KMS-11 (cell line): ENCODE measurements at regions not wholly inside any gene's neighbourhood (a gene's known extent, or its start where the extent isn't known, plus 50 kb on each side); places are given as distances from the start of the nearest gene placed in this dataset.

ENCODE experiments used
- H2AFZ ChIP-seq: fragments of 200-600 bp; sonication (generic); 2 replicates; pipeline ENCODE4 v1.6.1; 2016; ENCODE audit warnings: antibody characterized with exemption, mixed run types, low read depth
- H3K27ac ChIP-seq: fragments of 200-600 bp; sonication (generic); 2 replicates; pipeline ENCODE4 v1.6.1; 2016; ENCODE audit warnings: mild to moderate bottlenecking, mixed run types
- H3K27me3 ChIP-seq: fragments of 200-600 bp; sonication (generic); 2 replicates; pipeline ENCODE4 v1.6.1; 2017; ENCODE audit warnings: mild to moderate bottlenecking, low read depth, mixed run types, moderate library complexity; ENCODE audit not compliant: insufficient read depth
- H3K36me3 ChIP-seq: fragments of 200-600 bp; sonication (generic); 2 replicates; pipeline ENCODE4 v1.6.1; 2017; ENCODE audit warnings: mild to moderate bottlenecking, mixed run types; ENCODE audit not compliant: insufficient read depth
- H3K4me1 ChIP-seq: fragments of 200-600 bp; sonication (generic); 2 replicates; pipeline ENCODE4 v1.6.1; 2016; ENCODE audit warnings: mild to moderate bottlenecking, low read depth, mixed run types; ENCODE audit not compliant: poor library complexity, severe bottlenecking
- H3K4me2 ChIP-seq: fragments of 200-600 bp; sonication (generic); 2 replicates; pipeline ENCODE4 v1.7.0; 2016; ENCODE audit warnings: mild to moderate bottlenecking, mixed run types
- H3K4me3 ChIP-seq: fragments of 200-600 bp; sonication (generic); IDR thresholded peaks from 2 replicates; pipeline ENCODE4 v1.6.1; 2017; ENCODE audit warnings: low read depth, low read length, mixed read lengths; ENCODE audit not compliant: insufficient read depth
- H3K79me2 ChIP-seq: fragments of 200-600 bp; sonication (generic); 2 replicates; pipeline ENCODE4 v1.6.1; 2016; ENCODE audit warnings: low read depth, mixed run types; ENCODE audit not compliant: insufficient read depth
- H3K9ac ChIP-seq: fragments of 200-600 bp; sonication (generic); 2 replicates; pipeline ENCODE4 v1.6.1; 2016; ENCODE audit warnings: mild to moderate bottlenecking, mixed run types
- H4K20me1 ChIP-seq: fragments of 200-600 bp; sonication (generic); 2 replicates; pipeline ENCODE4 v1.6.1; 2016; ENCODE audit warnings: mild to moderate bottlenecking, mixed run types; ENCODE audit not compliant: insufficient read depth
- TF ChIP-seq, protein P1 (sequence below): fragments of 200-600 bp; sonication (generic); conservative IDR thresholded peaks from 2 replicates; pipeline ENCODE4 v1.6.1; 2017; ENCODE audit warnings: low read depth, mild to moderate bottlenecking, antibody characterized with exemption, low read length, moderate library complexity, mixed read lengths

DNA sequence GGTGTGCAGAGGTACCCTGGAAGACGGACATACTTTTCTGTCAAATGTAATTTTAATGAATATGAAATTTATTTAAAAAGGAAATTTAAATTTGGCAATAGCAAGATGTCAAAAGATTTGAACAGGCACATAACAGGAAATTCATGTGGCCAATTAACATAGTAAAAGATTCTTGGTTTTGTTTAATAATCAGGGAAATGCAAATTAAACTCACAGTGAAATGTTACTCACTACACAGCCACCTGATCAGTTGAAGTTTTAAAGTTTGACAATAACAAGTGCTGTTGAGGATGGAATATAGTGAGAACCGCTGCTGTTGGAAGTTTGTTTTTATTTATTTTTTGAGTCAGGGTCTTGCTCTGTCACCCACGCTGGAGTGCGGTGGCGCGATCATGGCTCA, 63.9 kb downstream of the TEX35 start:
- Histone ChIP-seq H2AFZ (no peak overlapping the region), H3K36me3 (no peaks in the 10 kb centered on the region), H3K79me2 (no peaks in the 10 kb centered on the region), H3K27ac (no peak overlapping the region), H3K4me3 (no peak overlapping the region), H3K9ac (no peak overlapping the region), H3K27me3 (no peaks in the 10 kb centered on the region), H4K20me1 (no peaks in the 10 kb centered on the region), H3K4me1 (no peaks in the 10 kb centered on the region), H3K4me2 (no peak overlapping the region)
- TF ChIP-seq, protein P1, sequence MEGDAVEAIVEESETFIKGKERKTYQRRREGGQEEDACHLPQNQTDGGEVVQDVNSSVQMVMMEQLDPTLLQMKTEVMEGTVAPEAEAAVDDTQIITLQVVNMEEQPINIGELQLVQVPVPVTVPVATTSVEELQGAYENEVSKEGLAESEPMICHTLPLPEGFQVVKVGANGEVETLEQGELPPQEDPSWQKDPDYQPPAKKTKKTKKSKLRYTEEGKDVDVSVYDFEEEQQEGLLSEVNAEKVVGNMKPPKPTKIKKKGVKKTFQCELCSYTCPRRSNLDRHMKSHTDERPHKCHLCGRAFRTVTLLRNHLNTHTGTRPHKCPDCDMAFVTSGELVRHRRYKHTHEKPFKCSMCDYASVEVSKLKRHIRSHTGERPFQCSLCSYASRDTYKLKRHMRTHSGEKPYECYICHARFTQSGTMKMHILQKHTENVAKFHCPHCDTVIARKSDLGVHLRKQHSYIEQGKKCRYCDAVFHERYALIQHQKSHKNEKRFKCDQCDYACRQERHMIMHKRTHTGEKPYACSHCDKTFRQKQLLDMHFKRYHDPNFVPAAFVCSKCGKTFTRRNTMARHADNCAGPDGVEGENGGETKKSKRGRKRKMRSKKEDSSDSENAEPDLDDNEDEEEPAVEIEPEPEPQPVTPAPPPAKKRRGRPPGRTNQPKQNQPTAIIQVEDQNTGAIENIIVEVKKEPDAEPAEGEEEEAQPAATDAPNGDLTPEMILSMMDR: no peak

DNA sequence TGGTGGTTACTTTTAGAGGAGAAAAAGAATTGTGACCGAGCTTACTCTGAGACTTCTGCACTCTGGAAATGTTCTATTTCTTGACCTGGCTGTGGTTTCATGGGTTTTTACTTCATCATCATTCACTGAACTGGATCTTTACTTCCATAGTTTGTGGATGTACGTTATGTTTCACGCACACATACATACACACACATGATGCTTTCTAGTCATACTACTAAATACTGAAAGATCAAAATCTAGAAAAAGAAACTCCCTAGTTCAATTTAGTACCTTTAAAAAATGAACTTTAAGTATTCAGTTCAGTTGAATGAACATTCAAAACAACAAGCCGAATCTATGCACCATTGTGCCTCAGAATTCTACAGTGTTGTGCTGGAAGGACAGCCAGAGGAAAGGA, 65.0 kb downstream of the TEX35 start:
- TF ChIP-seq, protein P1: no peak
- Histone ChIP-seq H3K27ac (no peak overlapping the region), H2AFZ (no peak overlapping the region), H3K4me3 (no peak overlapping the region), H3K36me3 (no peaks in the 10 kb centered on the region), H4K20me1 (no peaks in the 10 kb centered on the region), H3K79me2 (no peaks in the 10 kb centered on the region), H3K4me1 (no peaks in the 10 kb centered on the region), H3K27me3 (no peaks in the 10 kb centered on the region), H3K9ac (no peak overlapping the region), H3K4me2 (no peak overlapping the region)

DNA sequence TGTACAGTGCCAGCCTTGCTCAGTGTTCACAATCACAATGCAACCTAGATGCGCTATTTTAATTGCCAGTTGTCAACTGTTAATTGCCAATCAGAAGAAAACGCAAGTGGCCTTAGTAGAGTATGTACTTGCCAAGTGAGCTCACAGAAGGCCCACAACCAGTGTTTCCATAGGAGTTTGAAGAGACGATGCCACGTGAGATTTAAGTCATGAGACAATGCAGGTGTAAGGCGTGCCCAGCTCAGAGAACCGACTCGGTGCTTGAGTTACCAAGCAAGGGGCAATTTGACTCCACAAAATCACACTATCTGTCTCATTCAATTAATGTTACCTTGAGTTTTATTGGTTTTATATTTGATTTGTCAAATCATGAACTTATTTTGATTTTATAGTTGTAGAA, 65.6 kb downstream of the TEX35 start:
- Histone ChIP-seq H4K20me1 (no peaks in the 10 kb centered on the region), H3K36me3 (no peaks in the 10 kb centered on the region), H3K27ac (no peak overlapping the region), H2AFZ (no peak overlapping the region), H3K79me2 (no peaks in the 10 kb centered on the region), H3K9ac (no peak overlapping the region), H3K4me2 (no peak overlapping the region), H3K4me1 (no peaks in the 10 kb centered on the region), H3K27me3 (no peaks in the 10 kb centered on the region), H3K4me3 (no peak overlapping the region)
- TF ChIP-seq, protein P1: no peak

DNA sequence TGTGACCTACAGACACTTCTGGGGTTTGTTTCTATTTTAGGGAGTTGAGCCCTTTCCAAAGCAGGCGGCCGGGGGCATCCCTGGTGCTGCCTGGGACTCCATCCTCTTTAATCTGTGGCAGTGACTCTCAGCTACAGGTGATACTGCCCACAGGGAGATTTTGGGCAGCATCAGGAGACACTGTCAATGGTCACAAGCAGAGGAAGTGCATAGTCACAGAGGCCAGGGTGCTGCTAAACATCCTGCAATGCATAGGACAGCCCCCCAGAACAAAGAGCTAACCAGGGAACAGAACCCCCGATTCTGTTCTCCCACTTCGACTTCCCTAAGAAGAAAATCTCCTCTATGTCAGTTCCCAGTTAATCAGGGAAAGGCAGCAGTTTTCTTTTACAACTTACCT, 66.2 kb downstream of the TEX35 start:
- Histone ChIP-seq H3K4me3 (no peak overlapping the region), H3K4me1 (no peaks in the 10 kb centered on the region), H3K79me2 (no peaks in the 10 kb centered on the region), H3K27ac (no peak overlapping the region), H2AFZ (no peak overlapping the region), H3K4me2 (no peak overlapping the region), H3K27me3 (no peaks in the 10 kb centered on the region), H3K36me3 (no peaks in the 10 kb centered on the region), H3K9ac (no peak overlapping the region), H4K20me1 (no peaks in the 10 kb centered on the region)
- TF ChIP-seq, protein P1: no peak

DNA sequence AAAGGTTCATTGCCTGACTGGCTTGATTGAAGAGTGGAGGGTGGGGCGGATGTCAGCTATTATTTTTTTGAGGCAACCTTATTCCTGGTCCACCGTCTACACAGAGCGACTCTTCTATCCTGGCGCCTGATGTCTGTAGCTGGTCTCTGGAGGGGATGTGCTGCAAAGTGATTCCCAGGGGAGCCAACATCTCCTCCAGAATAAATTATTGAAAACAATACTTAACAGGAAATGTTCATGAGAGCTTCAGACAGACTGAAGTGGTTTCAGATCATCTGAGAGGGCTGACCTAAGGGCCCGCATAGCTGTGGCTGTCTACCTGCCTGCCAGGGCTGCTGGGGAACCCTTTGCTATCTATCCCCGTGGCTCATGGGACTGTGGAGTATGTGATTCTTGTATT, 66.7 kb downstream of the TEX35 start:
- H3K9ac ChIP-seq: no peak overlapping the region
- no peaks in the 10 kb centered on the region for H3K4me1 ChIP-seq
- H3K4me2 ChIP-seq: no peak overlapping the region
- no peaks in the 10 kb centered on the region for H3K27me3 ChIP-seq
- no peaks in the 10 kb centered on the region for H4K20me1 ChIP-seq
- TF ChIP-seq, protein P1: no peak
- no peak overlapping the region for H2AFZ ChIP-seq
- H3K36me3 ChIP-seq: no peaks in the 10 kb centered on the region
- no peak overlapping the region for H3K27ac ChIP-seq
- H3K4me3 ChIP-seq: no peak overlapping the region
- no peaks in the 10 kb centered on the region for H3K79me2 ChIP-seq
